PFSK-1 (cell line): ENCODE measurements at regions not wholly inside any gene's neighbourhood (a gene's known extent, or its start where the extent isn't known, plus 50 kb on each side); places are given as distances from the start of the nearest gene placed in this dataset.

Source experiments
- POLR2AphosphoS5 ChIP-seq: IDR thresholded peaks from 2 replicates; pipeline ENCODE4 v1.6.1; 2012; ENCODE audit warnings: low read depth, mild to moderate bottlenecking, control low read depth, low read length, moderate library complexity
- TAF1 ChIP-seq: IDR thresholded peaks from 2 replicates; pipeline ENCODE4 v1.6.1; 2012; ENCODE audit warnings: low read length, control low read depth, borderline replicate concordance; ENCODE audit not compliant: insufficient read depth
- TF ChIP-seq, protein P1 (sequence below), 2 experiments: IDR thresholded peaks; 2 replicates each; pipeline versions ENCODE4 v1.6.1 to v1.8.0; 2011 to 2012; ENCODE audit warnings: low read depth in 2 of 2, low read length in 2 of 2, control low read depth in 1 of 2, inconsistent platforms in 1 of 2, mild to moderate bottlenecking in 1 of 2, moderate library complexity in 1 of 2; ENCODE audit not compliant: insufficient read depth in 1 of 2

DNA sequence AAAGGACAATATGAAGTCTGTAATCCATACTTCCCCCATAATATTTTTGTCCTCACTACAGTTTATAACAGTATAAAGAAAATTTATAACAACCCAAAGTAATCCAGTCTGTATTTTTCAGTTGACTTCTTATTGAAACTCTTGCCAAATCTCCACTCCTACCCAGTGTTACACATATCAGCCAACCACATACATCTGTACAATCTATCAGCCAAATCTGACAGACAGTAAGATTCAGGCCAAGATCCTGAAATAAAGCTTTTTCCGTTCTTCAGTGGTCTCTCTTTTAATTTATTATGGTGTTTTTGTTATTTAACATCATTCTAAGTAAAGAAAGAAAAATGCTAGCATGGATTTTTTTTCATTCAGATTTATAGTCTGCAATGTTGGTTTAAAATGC is 2370.9 kb upstream of the RAG2 start:
- TF ChIP-seq TAF1 (no peak), POLR2AphosphoS5 (no peak)
- TF ChIP-seq, protein P1, sequence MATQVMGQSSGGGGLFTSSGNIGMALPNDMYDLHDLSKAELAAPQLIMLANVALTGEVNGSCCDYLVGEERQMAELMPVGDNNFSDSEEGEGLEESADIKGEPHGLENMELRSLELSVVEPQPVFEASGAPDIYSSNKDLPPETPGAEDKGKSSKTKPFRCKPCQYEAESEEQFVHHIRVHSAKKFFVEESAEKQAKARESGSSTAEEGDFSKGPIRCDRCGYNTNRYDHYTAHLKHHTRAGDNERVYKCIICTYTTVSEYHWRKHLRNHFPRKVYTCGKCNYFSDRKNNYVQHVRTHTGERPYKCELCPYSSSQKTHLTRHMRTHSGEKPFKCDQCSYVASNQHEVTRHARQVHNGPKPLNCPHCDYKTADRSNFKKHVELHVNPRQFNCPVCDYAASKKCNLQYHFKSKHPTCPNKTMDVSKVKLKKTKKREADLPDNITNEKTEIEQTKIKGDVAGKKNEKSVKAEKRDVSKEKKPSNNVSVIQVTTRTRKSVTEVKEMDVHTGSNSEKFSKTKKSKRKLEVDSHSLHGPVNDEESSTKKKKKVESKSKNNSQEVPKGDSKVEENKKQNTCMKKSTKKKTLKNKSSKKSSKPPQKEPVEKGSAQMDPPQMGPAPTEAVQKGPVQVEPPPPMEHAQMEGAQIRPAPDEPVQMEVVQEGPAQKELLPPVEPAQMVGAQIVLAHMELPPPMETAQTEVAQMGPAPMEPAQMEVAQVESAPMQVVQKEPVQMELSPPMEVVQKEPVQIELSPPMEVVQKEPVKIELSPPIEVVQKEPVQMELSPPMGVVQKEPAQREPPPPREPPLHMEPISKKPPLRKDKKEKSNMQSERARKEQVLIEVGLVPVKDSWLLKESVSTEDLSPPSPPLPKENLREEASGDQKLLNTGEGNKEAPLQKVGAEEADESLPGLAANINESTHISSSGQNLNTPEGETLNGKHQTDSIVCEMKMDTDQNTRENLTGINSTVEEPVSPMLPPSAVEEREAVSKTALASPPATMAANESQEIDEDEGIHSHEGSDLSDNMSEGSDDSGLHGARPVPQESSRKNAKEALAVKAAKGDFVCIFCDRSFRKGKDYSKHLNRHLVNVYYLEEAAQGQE (IDR thresholded peaks at IDR 0.05; ENCODE audit: insufficient read depth in 1 of 2, low read depth in 2 of 2, low read length in 2 of 2): no peak
